ENCODE measurements at regions not wholly inside any gene's neighbourhood (a gene's known extent, or its start where the extent isn't known, plus 50 kb on each side); places are given as distances from the start of the nearest gene placed in this dataset.
"Not testable (repeated sequence)": the region's sequence is repeated elsewhere in the genome, so short reads cannot be mapped to it uniquely, and the experiment has no call there.

GRCh38 chr13:99687723-99688397 lies 186.6 kb downstream of the TM9SF2 start:
- DNase-seq (ENCODE audit: low spot score in 2 of 2) (no peak), FAIRE-seq (no peak)

GRCh38 chr13:99686944-99687411 lies 185.7 kb downstream of the TM9SF2 start:
- FAIRE-seq (no peak), DNase-seq (ENCODE audit: low spot score in 2 of 2) (no peak)

DNA sequence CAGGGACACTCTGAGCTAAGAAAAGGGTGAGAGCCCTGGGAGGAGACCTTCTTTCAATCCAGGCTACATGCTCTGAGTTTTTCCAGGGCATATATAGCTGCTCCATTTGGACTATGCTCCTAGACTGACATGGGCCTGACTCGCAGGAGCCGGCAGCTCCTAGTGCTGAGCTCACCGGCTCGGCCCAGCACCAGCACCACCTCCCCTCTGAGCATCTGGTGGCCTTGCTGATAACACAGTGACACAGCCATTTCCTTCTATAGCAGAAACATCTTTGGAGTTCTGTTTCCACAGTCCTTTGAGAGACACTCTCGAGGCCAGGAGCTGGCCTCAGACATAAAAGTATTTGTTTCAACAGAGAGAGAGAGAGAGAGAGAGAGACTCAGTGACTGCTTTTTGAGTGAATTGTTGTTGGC lies 184.9 kb downstream of the TM9SF2 start:
- FAIRE-seq (no peak), DNase-seq (ENCODE audit: low spot score in 2 of 2) (peak in 1 of 2 donors; percentile 12)

- FAIRE-seq (no peak), DNase-seq (ENCODE audit: low spot score in 2 of 2) (no peak)
Measured at GRCh38 chr13:99681695-99682094, 180.4 kb downstream of the TM9SF2 start.

GRCh38 chr13:99677116-99677951 lies 176.1 kb downstream of the TM9SF2 start:
- DNase-seq (ENCODE audit: low spot score in 2 of 2), result no peak

DNA sequence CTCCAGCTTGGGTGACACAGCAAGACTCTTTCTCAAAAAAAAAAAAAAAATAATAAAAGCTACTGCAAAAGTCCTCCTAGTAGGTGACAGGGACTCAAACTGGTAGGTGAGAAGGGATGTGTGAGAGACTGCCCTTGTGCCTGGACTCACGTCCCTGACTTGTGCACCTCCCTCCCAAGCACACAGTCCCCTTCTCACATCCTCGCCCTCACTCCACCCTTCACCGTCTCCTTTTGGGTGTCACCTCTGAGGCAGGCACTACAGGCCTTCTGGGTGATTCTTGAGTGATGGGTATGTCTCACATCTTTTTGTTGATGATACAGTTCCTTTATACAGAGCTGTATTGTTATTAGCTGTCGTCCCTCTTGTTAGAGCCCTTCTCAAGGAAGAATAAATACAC lies 170.5 kb downstream of the TM9SF2 start:
- no peak for FAIRE-seq
- DNase-seq (ENCODE audit: low spot score in 2 of 2), result no peak

More at GRCh38 chr13:99677116-99677951, 176.1 kb downstream of the TM9SF2 start:
- FAIRE-seq, result no peak

- not testable (repeated sequence) for FAIRE-seq; DNase-seq (ENCODE audit: low spot score in 2 of 2)
Measured at GRCh38 chr13:99669096-99669495, 167.8 kb downstream of the TM9SF2 start.

- DNase-seq (ENCODE audit: low spot score in 2 of 2) (no peak), FAIRE-seq (no peak)
Measured at GRCh38 chr13:99666146-99666805, 165.0 kb downstream of the TM9SF2 start.

- DNase-seq (ENCODE audit: low spot score in 2 of 2) (no peak), FAIRE-seq (no peak)
Measured at GRCh38 chr13:99665711-99666110, 164.4 kb downstream of the TM9SF2 start.

DNA sequence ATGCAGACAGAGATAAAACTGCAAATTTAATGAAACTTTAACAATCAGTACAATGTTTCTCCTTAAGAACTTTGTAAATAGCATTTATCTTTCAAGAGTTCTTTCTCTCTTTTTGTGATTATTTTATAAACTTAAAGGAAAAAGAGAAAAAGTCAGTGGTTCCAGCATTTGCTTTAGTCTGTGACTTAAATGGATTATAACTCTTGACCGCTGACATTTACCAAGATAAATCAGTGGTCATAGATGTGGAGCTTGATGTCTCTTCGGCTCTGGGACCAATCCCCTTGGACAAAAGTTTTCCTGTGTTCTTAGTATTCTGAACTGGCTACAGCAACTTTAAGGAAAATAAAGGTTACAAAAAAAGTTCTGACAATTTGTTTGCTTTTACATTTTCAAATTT lies 162.6 kb downstream of the TM9SF2 start:
- FAIRE-seq, result no peak
- DNase-seq (ENCODE audit: low spot score in 2 of 2), result no peak

DNA sequence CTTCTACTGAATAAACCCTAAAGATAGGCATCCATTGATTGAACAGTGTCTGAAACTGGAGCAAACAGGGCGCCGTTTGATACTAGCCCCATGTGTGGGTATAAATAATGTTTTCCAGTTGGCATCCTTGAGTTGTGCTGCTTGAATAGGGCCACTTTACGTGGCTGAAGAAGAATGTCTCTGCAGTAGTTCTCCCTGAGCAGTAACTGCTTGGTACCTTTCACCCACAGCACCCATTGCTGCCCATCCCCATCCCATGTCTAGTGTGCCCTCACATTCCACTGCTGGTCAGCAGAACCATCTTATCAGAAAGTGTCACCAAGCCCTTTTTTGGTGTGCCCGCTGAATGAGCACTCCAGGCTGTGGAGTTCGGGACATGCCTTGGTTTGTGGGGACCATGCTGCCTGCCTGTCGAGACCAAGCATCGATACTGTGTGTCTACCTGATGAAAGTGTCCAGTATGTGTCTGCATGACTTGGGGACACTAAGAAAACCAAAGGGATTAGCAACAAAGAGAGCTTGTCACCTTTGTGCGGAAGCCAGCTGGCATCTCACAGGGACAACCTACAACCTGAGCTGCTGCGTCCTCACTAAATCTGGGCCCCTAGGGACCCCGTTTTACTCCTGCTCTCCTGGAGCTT lies 162.0 kb downstream of the TM9SF2 start:
- no peak for FAIRE-seq
- DNase-seq (ENCODE audit: low spot score in 2 of 2), result no peak

- FAIRE-seq (no peak), DNase-seq (ENCODE audit: low spot score in 2 of 2) (no peak)
Measured at GRCh38 chr13:99662678-99663077, 161.4 kb downstream of the TM9SF2 start.

DNA sequence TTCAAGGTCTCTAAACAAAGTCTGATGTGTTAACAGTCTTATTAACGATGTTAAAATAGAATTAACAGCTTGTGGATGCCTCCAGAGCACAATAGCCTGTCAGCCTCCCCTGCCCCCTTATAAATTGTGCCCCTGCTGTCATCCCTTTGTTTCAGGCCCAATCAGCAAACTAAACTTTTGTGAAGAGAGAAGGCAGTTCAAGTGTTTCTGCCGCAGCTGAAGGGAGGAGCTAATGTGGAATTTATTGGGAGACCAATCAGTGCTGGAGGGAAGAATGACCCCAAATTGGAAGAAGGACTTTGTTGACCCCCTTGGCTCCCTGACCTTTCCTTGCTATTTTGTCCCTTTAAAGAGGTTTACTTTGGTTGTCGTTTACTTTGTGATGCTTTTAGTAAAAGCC lies 160.5 kb downstream of the TM9SF2 start:
- DNase-seq (ENCODE audit: low spot score in 2 of 2) (no peak), FAIRE-seq (no peak)

DNA sequence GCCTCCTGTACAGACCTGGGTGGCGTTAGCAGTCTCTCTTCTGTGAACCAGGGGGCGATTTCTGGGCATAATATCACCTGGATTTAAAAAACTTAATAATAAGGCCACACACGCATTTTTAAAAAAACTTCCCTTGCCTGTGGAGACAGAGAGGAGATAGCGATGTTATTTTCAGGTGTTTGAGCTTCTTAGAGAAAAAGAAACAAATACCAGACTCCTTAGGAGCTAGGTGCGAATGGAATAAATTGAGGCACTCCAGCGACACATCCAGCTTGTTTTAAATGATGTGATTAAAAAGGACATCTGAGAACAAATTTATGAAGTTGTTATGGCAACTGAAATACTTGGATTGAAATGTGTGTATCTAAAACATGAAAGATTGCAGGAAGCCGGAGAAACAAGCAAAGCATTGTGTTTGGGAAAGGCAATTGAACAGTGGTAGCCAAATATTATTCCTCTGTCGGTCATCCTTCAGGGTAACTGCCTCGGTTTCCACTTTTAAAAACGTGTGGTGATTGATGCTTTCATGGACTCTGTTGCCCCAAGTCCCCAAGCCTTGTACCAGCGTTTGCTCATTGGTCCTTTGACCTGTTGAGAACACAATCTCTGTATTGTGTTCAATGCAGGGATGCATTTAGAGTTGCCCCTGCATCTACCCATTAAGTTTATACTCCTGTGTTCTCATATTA lies 158.7 kb downstream of the TM9SF2 start:
- DNase-seq (ENCODE audit: low spot score in 2 of 2) (no peak), FAIRE-seq (no peak)

DNA sequence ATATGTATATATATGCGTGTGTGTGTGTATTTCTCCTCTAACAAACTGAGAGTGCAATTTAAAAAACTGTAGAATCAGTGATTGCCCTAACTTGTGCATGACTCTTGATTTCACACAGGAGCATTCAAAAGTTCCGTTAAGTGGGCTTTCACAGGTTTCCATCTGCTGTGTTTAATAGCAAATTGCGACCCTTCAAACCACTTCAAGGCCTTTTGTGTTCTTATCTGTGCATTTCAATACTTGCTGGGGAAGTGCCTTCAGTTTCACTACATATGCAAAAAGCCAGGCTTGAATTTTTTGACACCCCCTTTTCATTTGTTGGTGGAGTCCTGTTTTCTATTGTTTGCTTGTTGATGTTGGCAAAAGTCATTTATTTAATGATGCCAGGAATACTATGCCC lies 158.0 kb downstream of the TM9SF2 start:
- no peak for DNase-seq (ENCODE audit: low spot score in 2 of 2)

GRCh38 chr13:99658261-99658991 lies 157.2 kb downstream of the TM9SF2 start:
- FAIRE-seq, result no peak
- DNase-seq (ENCODE audit: low spot score in 2 of 2), result peak; percentile 35

More for the DNA sequence above, 158.0 kb downstream of the TM9SF2 start:
- FAIRE-seq, result no peak

DNA sequence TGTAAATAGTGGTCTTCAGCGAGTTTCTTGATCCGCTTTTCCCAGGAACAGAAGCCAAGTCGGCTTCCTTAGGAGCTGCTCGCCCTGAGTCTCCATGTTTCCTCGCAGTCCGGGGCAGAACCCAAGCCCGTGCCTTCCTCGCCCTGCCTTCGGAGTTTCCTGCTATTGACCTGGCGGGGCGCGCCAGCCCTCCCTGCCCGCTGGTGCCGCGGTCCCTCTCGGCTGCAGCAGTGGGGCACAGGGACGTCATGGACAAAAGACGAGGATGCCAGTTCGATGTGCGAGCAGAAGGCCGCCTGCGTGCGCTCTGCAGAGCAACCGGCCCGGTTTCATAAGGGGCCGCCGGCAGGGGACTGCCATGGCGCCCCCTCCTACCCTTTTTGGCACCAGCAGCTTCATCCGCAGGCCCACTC lies 156.6 kb downstream of the TM9SF2 start:
- DNase-seq (ENCODE audit: low spot score in 2 of 2) (peak in 1 of 2 donors; percentile 14), FAIRE-seq (no peak)

DNA sequence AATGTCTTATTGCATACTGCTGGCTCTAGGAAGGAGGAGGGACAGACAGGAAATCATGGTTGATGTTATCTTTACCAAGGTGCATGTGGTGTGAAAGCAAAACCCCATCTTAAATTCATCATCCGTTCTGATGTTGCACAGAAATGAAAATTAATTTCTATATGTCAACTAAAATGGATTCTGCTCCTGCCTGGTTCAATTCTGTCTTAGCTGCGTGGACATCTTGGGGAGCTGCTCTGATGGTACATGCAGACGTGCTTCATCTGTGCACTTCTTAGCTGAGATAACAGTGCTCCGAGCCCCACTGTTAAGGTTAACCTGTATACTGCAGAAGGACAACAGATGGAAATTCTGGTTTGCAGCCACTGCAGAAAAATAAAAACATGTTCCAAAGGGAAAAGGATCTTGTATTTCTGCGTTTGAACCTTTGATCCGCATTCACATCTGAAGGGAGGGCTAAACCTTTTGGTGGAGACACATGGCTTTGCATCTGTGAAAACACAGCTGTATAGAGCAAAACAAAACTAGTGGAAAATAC lies 155.6 kb downstream of the TM9SF2 start:
- FAIRE-seq (no peak), DNase-seq (ENCODE audit: low spot score in 2 of 2) (no peak)

DNA sequence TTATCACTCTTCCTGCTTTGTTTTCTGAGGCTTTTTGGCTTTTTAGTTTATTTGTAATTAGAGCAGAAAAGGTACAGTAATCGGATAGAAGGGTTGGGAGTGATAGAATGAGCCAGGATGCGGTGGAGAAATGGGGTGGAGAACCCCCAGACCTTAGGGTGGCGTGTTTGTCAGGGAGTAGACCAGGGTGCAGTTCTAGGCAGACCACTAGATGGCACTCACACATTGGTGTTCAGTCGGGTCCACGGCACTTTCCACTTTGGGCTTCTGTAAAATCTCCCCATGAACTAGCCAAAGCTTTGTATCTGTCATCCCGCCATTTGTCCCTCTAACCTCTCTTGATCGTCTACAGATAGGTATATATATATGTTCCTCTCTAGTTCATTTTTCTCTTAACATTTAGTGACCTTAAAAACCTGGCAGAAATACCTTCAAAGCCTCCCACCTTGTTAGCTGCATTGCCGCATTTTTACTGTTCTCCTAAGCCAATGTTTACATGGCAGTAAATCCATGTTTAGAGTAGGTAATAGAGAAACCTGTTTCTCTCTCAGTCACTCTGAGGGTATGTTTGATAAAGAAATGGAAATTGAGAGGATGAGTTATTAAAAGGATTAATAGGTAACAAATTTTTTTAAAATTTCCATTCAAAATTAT lies 154.9 kb downstream of the TM9SF2 start:
- peak; percentile 41 to 64 for DNase-seq (ENCODE audit: low spot score in 2 of 2)
- FAIRE-seq, result no peak
